ENCODE measurements at regions not wholly inside any gene's neighbourhood (a gene's known extent, or its start where the extent isn't known, plus 50 kb on each side); places are given as distances from the start of the nearest gene placed in this dataset.

- TF ChIP-seq, protein P1, sequence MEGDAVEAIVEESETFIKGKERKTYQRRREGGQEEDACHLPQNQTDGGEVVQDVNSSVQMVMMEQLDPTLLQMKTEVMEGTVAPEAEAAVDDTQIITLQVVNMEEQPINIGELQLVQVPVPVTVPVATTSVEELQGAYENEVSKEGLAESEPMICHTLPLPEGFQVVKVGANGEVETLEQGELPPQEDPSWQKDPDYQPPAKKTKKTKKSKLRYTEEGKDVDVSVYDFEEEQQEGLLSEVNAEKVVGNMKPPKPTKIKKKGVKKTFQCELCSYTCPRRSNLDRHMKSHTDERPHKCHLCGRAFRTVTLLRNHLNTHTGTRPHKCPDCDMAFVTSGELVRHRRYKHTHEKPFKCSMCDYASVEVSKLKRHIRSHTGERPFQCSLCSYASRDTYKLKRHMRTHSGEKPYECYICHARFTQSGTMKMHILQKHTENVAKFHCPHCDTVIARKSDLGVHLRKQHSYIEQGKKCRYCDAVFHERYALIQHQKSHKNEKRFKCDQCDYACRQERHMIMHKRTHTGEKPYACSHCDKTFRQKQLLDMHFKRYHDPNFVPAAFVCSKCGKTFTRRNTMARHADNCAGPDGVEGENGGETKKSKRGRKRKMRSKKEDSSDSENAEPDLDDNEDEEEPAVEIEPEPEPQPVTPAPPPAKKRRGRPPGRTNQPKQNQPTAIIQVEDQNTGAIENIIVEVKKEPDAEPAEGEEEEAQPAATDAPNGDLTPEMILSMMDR (conservative IDR thresholded peaks at IDR 0.05; ENCODE audit: low read depth, low read length): no peak
- no peak for TF ChIP-seq EZH2 (IDR thresholded peaks at IDR 0.05; ENCODE audit: borderline replicate concordance, low read depth, low read length, poor library complexity, severe bottlenecking)
Measured at GRCh38 chr10:90977162-90977854, 56.4 kb upstream of the ANKRD1 start.

Measured in A673 (cell line).